SH-SY5Y (cell line): ENCODE measurements at regions not wholly inside any gene's neighbourhood (a gene's known extent, or its start where the extent isn't known, plus 50 kb on each side); places are given as distances from the start of the nearest gene placed in this dataset.

Experiments
- GATA2 ChIP-seq: IDR thresholded peaks from 2 replicates; pipeline ENCODE4 v1.6.1; 2011; ENCODE audit warnings: mild to moderate bottlenecking, low read depth, low read length
- GATA3 ChIP-seq: IDR thresholded peaks from 2 replicates; pipeline ENCODE4 v1.6.1; 2011; ENCODE audit warnings: low read depth, mild to moderate bottlenecking, low read length, moderate library complexity

DNA sequence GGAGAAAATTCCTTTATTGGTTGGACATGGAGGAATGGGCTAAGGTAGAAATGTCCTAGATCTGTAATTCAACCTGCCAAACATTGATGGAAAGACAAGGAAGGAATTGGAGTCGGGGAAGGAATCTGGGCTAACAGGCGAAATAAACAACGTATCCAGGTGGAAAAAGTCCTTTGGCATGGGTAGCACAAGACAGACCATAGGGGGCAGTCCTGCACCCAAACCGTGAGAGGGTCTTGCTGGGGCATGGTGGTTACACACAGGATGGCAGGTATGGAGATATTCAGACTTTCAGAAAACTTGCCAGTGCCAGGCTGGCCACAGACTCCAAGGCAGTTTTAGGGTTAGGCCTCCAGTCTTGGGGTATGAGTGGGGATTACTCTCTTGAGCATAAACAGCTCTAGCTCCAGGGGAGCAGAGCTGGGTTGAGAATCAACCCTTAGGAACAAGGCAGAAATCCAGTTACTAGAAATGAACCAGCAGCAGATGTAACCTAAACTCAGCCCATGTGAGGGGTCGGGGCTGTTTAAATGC lies 188.6 kb upstream of the GDF10 start:
- TF ChIP-seq GATA2 (no peak), GATA3 (no peak)
